Breast epithelium (tissue), 4 donors: ENCODE measurements at regions not wholly inside any gene's neighbourhood (a gene's known extent, or its start where the extent isn't known, plus 50 kb on each side); places are given as distances from the start of the nearest gene placed in this dataset.

Experiments
- DNase-seq, 2 donors: peaks; one replicate each; pipeline ENCODE4 v3.0.0-alpha.2; 2019; ENCODE audit warnings: low spot score in 2 of 2
- H3K27ac ChIP-seq, 2 donors: fragments of 200-600 bp; sonication (generic) in 1 of 2; one replicate each; pipeline ENCODE4 v1.5.1; 2016 to 2019; ENCODE audit warnings: mild to moderate bottlenecking in 1 of 2
- H3K27me3 ChIP-seq, 2 donors: fragments of 200-600 bp; sonication (generic) in 1 of 2; one replicate each; pipeline versions ENCODE4 v1.5.1 to v1.6.0; 2017 to 2019; ENCODE audit warnings: control low read depth in 1 of 2, mild to moderate bottlenecking in 1 of 2
- H3K36me3 ChIP-seq: fragments of 200-600 bp; one replicate; pipeline ENCODE4 v1.5.1; 2019
- H3K4me1 ChIP-seq, 2 donors: fragments of 200-600 bp; sonication (generic); one replicate each; pipeline ENCODE4 v1.5.1; 2016 to 2019; ENCODE audit warnings: control low read depth in 1 of 2
- H3K4me3 ChIP-seq, 3 donors: fragments of 200-600 bp; sonication (generic); 1 replicate in 2 of 3; 2 replicates in 1 of 3; pipeline ENCODE4 v1.5.1; 2016 to 2019; ENCODE audit warnings: mild to moderate bottlenecking in 3 of 3, moderate library complexity in 2 of 3
- H3K9me3 ChIP-seq, 2 donors: fragments of 200-600 bp; sonication (generic) in 1 of 2; one replicate each; pipeline ENCODE4 v1.5.1; 2016 to 2019; ENCODE audit warnings: control low read depth in 1 of 2
- POLR2A ChIP-seq: fragments of 450-650 bp; IDR thresholded peaks from one replicate; pipeline ENCODE4 v1.6.1; 2016; ENCODE audit warnings: antibody characterized with exemption, mild to moderate bottlenecking, moderate library complexity
- POLR2AphosphoS5 ChIP-seq, 3 donors: sonication (generic); formaldehyde crosslinking; IDR thresholded peaks; one replicate each; pipeline ENCODE4 v1.6.1; 2017; ENCODE audit warnings: antibody characterized with exemption in 3 of 3
- intact Hi-C: fragments of 100-400 bp; cut with DNase I; formaldehyde crosslinking; loops from one replicate; pipeline ENCODE4 v1.15.1; 2023; ENCODE audit warnings: low total_unique reads
- TF ChIP-seq, protein P1 (sequence below), 3 donors: fragments of 450-650 bp; IDR thresholded peaks; one replicate each; pipeline ENCODE4 v1.5.1; 2016 to 2017; ENCODE audit warnings: antibody characterized with exemption in 3 of 3, mild to moderate bottlenecking in 3 of 3, moderate library complexity in 3 of 3

DNA sequence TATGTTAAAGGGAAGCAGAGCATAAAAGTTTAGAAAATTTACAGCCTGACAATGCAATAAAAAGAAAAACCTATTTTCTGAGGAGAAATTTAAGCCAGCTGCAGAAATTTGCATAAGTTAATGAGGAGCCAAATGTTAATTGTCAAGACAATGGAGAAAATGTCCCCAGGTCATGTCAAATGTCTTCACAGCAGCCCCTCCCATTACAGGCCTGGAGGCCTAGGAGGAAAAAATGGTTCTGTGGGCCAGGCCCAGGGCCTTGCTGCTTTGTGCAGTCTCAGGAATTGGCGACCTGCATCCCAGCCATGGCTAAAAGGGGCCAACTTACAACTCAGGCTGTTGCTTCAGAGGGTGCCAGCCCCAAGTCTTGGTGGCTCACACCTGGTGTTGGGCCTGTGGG, 275.4 kb upstream of the RPS6KA3 start:
- Histone ChIP-seq H3K36me3 (no peaks in the 10 kb centered on the region), H3K4me1 (no peaks in the 10 kb centered on the region), H3K27ac (no peak overlapping the region), H3K27me3 (peaks cover 0 to 7% of the 10 kb centered on the region in 2 donors), H3K4me3 (no peak overlapping the region), H3K9me3 (peaks cover 11 to 43% of the 10 kb centered on the region in 2 donors)
- no peak for DNase-seq
- intact Hi-C loops: no loop called here
- TF ChIP-seq, protein P1, sequence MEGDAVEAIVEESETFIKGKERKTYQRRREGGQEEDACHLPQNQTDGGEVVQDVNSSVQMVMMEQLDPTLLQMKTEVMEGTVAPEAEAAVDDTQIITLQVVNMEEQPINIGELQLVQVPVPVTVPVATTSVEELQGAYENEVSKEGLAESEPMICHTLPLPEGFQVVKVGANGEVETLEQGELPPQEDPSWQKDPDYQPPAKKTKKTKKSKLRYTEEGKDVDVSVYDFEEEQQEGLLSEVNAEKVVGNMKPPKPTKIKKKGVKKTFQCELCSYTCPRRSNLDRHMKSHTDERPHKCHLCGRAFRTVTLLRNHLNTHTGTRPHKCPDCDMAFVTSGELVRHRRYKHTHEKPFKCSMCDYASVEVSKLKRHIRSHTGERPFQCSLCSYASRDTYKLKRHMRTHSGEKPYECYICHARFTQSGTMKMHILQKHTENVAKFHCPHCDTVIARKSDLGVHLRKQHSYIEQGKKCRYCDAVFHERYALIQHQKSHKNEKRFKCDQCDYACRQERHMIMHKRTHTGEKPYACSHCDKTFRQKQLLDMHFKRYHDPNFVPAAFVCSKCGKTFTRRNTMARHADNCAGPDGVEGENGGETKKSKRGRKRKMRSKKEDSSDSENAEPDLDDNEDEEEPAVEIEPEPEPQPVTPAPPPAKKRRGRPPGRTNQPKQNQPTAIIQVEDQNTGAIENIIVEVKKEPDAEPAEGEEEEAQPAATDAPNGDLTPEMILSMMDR (IDR thresholded peaks at IDR 0.05): no peak
- TF ChIP-seq POLR2A (no peak), POLR2AphosphoS5 (IDR thresholded peaks at IDR 0.05) (no peak)

DNA sequence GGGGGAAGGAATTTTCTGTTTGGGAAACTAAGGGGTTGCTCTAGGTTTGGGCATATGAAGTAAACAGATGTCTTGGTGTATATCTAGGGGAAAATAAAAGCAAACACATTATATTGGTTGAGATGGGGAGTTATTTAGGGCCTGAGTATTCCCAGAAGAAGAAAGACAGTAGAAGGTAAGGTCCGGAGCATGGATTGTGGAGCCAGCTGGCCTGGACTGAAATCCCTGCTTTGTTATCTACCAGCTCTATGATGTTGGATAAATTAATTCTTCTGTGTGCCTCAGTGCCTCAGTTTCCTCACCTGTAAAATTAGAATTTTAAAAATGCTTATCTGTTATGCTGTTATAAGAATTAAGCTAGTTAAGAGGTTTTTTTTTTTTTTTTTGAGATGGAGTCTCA, 272.3 kb upstream of the RPS6KA3 start:
- intact Hi-C loops: no loop called here
- DNase-seq: no peak
- H3K36me3 ChIP-seq: no peaks in the 10 kb centered on the region
- H3K27ac ChIP-seq: no peak overlapping the region
- H3K4me1 ChIP-seq: no peaks in the 10 kb centered on the region
- peaks cover 0 to 21% of the 10 kb centered on the region in 2 donors for H3K27me3 ChIP-seq
- H3K9me3 ChIP-seq: peaks cover 11 to 34% of the 10 kb centered on the region in 2 donors
- TF ChIP-seq POLR2AphosphoS5 (IDR thresholded peaks at IDR 0.05): no peak
- TF ChIP-seq, protein P1 (IDR thresholded peaks at IDR 0.05): no peak
- no peak for TF ChIP-seq POLR2A
- H3K4me3 ChIP-seq: no peak overlapping the region

DNA sequence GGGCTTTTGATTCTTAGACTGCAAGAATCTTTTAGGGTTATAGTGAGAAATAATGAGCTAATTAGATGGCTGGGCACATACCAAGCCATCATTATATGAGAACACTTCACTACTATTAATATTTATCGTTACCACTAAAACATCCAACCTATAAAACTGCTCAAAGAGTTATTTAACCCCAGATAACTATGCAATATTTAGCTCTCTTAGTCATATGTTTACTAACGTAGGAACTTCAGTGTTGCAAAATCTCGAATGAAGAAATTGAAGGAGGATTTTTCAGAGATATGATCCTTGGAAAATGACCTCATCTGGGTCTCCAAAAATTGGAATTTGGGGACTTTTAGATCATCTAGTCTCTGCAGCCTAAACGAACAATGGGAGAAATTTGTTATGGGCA, 265.0 kb upstream of the RPS6KA3 start:
- TF ChIP-seq POLR2AphosphoS5 (IDR thresholded peaks at IDR 0.05) (no peak), POLR2A (no peak)
- TF ChIP-seq, protein P1 (IDR thresholded peaks at IDR 0.05): no peak
- Histone ChIP-seq H3K27me3 (peaks cover 0 to 68% of the 10 kb centered on the region in 2 donors), H3K4me3 (no peak overlapping the region), H3K4me1 (no peaks in the 10 kb centered on the region), H3K9me3 (no peaks in the 10 kb centered on the region), H3K27ac (no peak overlapping the region), H3K36me3 (no peaks in the 10 kb centered on the region)
- intact Hi-C loops: no loop called here
- DNase-seq: no peak

DNA sequence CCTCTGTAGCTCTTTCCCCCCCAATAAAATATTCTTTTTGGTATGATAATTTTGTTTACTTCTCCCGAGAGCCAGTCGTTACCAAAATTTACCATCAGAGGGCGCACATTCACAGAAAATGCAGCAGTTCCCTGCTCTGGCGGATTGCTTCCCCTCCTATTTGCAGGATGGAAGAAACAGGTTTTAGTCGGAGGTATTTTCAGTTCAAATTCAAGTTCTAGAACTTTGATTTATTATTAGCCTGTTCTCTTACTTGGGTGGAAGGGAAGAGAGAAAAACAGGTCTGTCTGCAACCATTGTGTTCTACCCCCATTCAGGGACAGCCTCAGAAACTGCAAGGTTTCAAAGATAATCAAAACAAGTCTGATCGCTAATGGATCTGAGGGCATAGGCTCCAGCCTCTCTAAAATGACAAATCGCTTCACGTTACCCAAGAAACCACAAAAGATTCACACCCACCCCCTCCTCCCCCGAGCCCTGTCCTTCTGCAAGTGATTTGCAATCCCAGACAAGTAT, 263.8 kb upstream of the RPS6KA3 start:
- Histone ChIP-seq H3K27ac (no peak overlapping the region), H3K36me3 (no peaks in the 10 kb centered on the region), H3K9me3 (no peaks in the 10 kb centered on the region), H3K4me1 (no peaks in the 10 kb centered on the region), H3K4me3 (peak overlapping the region; percentile 3 to 13 (median 7)), H3K27me3 (peaks cover 0 to 65% of the 10 kb centered on the region in 2 donors)
- intact Hi-C loops: no loop called here
- no peak for TF ChIP-seq POLR2AphosphoS5 (IDR thresholded peaks at IDR 0.05)
- TF ChIP-seq, protein P1 (IDR thresholded peaks at IDR 0.05): peak; percentile 46 to 73 (median 69)
- DNase-seq: peak; percentile 26 to 51

DNA sequence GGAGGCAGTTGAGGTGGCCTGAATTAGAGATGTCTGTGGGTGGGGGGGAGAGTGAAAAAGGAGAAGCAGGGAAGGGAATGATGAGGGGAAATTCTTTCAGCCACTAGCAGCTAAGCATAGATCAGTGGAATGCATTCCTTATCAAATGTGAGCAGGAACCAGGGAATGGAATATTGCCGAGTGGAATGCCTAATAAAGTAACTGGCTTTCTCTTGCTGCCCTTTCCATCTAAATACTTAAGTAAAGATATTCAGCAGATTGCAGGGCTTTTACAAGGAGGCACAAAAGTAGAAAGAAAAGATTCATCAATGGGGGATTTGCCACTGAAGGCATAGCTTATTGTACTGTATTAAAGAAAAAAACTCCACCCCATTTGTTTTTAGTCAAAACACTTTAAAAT, 263.0 kb upstream of the RPS6KA3 start:
- H3K4me3 ChIP-seq: no peak overlapping the region
- peaks cover 0 to 59% of the 10 kb centered on the region in 2 donors for H3K27me3 ChIP-seq
- H3K36me3 ChIP-seq: no peaks in the 10 kb centered on the region
- H3K9me3 ChIP-seq: no peaks in the 10 kb centered on the region
- TF ChIP-seq, protein P1 (IDR thresholded peaks at IDR 0.05): no peak
- TF ChIP-seq POLR2AphosphoS5 (IDR thresholded peaks at IDR 0.05) (no peak), POLR2A (no peak)
- no peak overlapping the region for H3K27ac ChIP-seq
- no peak for DNase-seq
- intact Hi-C loops: no loop called here
- H3K4me1 ChIP-seq: no peaks in the 10 kb centered on the region
